GM23338 (cell line): ENCODE measurements at regions not wholly inside any gene's neighbourhood (a gene's known extent, or its start where the extent isn't known, plus 50 kb on each side); places are given as distances from the start of the nearest gene placed in this dataset.
"Not testable (repeated sequence)": the region's sequence is repeated elsewhere in the genome, so short reads cannot be mapped to it uniquely, and the experiment has no call there.

Experiments
- POLR2AphosphoS5 ChIP-seq: IDR thresholded peaks from 2 replicates; pipeline ENCODE4 v1.6.1; 2016; ENCODE audit warnings: antibody characterized with exemption, low read depth
- TF ChIP-seq, protein P1 (sequence below), 2 experiments: fragments of 200-600 bp in 1 of 2; sonication (generic) in 1 of 2; conservative IDR thresholded peaks; 2 replicates each; pipeline versions ENCODE4 v1.5.1 to v1.6.1; 2016 to 2017; ENCODE audit warnings: antibody characterized with exemption in 2 of 2, low read depth in 2 of 2, mild to moderate bottlenecking in 2 of 2, moderate library complexity in 1 of 2

DNA sequence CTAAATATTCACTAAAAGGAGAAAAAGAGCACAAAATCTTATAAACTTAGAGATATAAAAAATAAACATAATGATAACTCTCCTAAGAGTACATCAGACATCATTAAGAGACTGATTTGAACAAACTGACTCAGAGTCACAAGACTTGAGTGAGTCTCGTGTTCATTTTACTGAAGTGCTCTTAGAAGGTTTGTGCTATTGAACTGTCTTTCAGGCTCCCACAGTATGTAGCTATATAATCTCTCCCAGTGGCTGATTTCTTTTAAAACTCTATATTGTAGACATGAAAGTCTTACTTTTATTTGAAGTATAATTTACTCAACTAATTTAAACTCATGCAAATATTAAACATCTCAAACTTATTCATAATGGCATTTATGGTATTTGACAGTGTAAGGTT lies 456.0 kb upstream of the FAM174A start:
- TF ChIP-seq, protein P1, sequence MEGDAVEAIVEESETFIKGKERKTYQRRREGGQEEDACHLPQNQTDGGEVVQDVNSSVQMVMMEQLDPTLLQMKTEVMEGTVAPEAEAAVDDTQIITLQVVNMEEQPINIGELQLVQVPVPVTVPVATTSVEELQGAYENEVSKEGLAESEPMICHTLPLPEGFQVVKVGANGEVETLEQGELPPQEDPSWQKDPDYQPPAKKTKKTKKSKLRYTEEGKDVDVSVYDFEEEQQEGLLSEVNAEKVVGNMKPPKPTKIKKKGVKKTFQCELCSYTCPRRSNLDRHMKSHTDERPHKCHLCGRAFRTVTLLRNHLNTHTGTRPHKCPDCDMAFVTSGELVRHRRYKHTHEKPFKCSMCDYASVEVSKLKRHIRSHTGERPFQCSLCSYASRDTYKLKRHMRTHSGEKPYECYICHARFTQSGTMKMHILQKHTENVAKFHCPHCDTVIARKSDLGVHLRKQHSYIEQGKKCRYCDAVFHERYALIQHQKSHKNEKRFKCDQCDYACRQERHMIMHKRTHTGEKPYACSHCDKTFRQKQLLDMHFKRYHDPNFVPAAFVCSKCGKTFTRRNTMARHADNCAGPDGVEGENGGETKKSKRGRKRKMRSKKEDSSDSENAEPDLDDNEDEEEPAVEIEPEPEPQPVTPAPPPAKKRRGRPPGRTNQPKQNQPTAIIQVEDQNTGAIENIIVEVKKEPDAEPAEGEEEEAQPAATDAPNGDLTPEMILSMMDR (conservative IDR thresholded peaks at IDR 0.05; ENCODE audit: low read depth in 2 of 2) = not testable (repeated sequence)
- not testable (repeated sequence) for TF ChIP-seq POLR2AphosphoS5
